Calu3 (cell line): ENCODE measurements at regions not wholly inside any gene's neighbourhood (a gene's known extent, or its start where the extent isn't known, plus 50 kb on each side); places are given as distances from the start of the nearest gene placed in this dataset.
A peak's percentile ranks its signal among the peaks of the same experiment; 100 is the strongest.

Experiments
- BruUV-seq: library from RNA; stranded (reverse); fragments of 400-500 nt; replicated peaks from 2 replicates; lab custom pipeline; 2021; lab: Mats Ljungman, UMichigan
- CTCF ChIA-PET: fragments of 300-600 bp; sonication (Branson Sonifier 250); formaldehyde crosslinking; loops from one replicate; lab custom pipeline; 2022; ENCODE audit warnings: antibody characterized with exemption; lab: Charles Lee
- DNase-seq: peaks from one replicate; pipeline ENCODE4 v3.0.0; 2022
- H3K27ac Mint-ChIP-seq: one replicate; pipeline ENCODE4 v1.8.0; 2022; ENCODE audit warnings: mixed read lengths; ENCODE audit not compliant: unreplicated experiment
- H3K27me3 Mint-ChIP-seq: one replicate; pipeline ENCODE4 v1.8.0; 2022; ENCODE audit warnings: mixed read lengths; ENCODE audit not compliant: unreplicated experiment
- H3K36me3 Mint-ChIP-seq: one replicate; pipeline ENCODE4 v1.8.0; 2022; ENCODE audit warnings: mild to moderate bottlenecking, moderate library complexity, mixed read lengths; ENCODE audit not compliant: insufficient read depth, unreplicated experiment
- H3K4me1 Mint-ChIP-seq: one replicate; pipeline ENCODE4 v1.8.0; 2022; ENCODE audit warnings: mild to moderate bottlenecking, low read depth, mixed read lengths; ENCODE audit not compliant: unreplicated experiment
- H3K4me3 Mint-ChIP-seq: one replicate; pipeline ENCODE4 v1.8.0; 2022; ENCODE audit warnings: mild to moderate bottlenecking, low read depth, moderate library complexity, mixed read lengths; ENCODE audit not compliant: unreplicated experiment
- H3K9me3 Mint-ChIP-seq: one replicate; pipeline ENCODE4 v1.8.0; 2022; ENCODE audit warnings: low read depth, mixed read lengths; ENCODE audit not compliant: unreplicated experiment
- CTCF ChIP-seq: fragments of 200-600 bp; IDR thresholded peaks from one replicate; pipeline ENCODE4 v1.8.0; 2022; ENCODE audit warnings: antibody characterized with exemption; ENCODE audit not compliant: unreplicated experiment
- intact Hi-C: fragments of 100-400 bp; cut with micrococcal nuclease; formaldehyde crosslinking; loops from one replicate; pipeline ENCODE4 v1.10.0; 2022; ENCODE audit not compliant: unreplicated experiment

GRCh38 chr1:101550581-101550980 is 313.8 kb downstream of the S1PR1 start:
- intact Hi-C loops = no loop called here
- no peaks in the 10 kb centered on the region for H3K27me3 Mint-ChIP-seq
- H3K4me1 Mint-ChIP-seq = no peaks in the 10 kb centered on the region
- no peak overlapping the region for H3K4me3 Mint-ChIP-seq
- no TSS peak for BruUV-seq
- DNase-seq = no peak
- CTCF ChIA-PET = no interaction called here
- no peak overlapping the region for H3K27ac Mint-ChIP-seq
- H3K9me3 Mint-ChIP-seq = no peaks in the 10 kb centered on the region
- TF ChIP-seq CTCF = no peak
- no peaks in the 10 kb centered on the region for H3K36me3 Mint-ChIP-seq

- Mint-ChIP-seq H3K4me3 (no peak overlapping the region), H3K27me3 (no peaks in the 10 kb centered on the region), H3K36me3 (no peaks in the 10 kb centered on the region), H3K27ac (no peak overlapping the region), H3K4me1 (no peaks in the 10 kb centered on the region), H3K9me3 (peaks cover 2% of the 10 kb centered on the region)
- no peak for TF ChIP-seq CTCF
- CTCF ChIA-PET = no interaction called here
- DNase-seq = no peak
- intact Hi-C loops = no loop called here
- no TSS peak for BruUV-seq
Observed at GRCh38 chr1:101566883-101567538, 330.2 kb downstream of the S1PR1 start.

- no peak overlapping the region for H3K27ac Mint-ChIP-seq
- no peaks in the 10 kb centered on the region for H3K36me3 Mint-ChIP-seq
- TF ChIP-seq CTCF = peak; percentile 42
- CTCF ChIA-PET = no interaction called here
- BruUV-seq = no TSS peak
- H3K4me1 Mint-ChIP-seq = no peaks in the 10 kb centered on the region
- DNase-seq = peak; percentile 33
- H3K27me3 Mint-ChIP-seq = no peaks in the 10 kb centered on the region
- H3K4me3 Mint-ChIP-seq = no peak overlapping the region
- peaks cover 2% of the 10 kb centered on the region for H3K9me3 Mint-ChIP-seq
- intact Hi-C loops = no loop called here
Observed at GRCh38 chr1:101567582-101568189, 330.9 kb downstream of the S1PR1 start.

GRCh38 chr1:101587741-101588140 is 350.9 kb downstream of the S1PR1 start:
- Mint-ChIP-seq H3K9me3 (no peaks in the 10 kb centered on the region), H3K27ac (no peak overlapping the region), H3K27me3 (no peaks in the 10 kb centered on the region), H3K4me1 (no peaks in the 10 kb centered on the region), H3K36me3 (no peaks in the 10 kb centered on the region), H3K4me3 (no peak overlapping the region)
- peak; percentile 54 for DNase-seq
- TF ChIP-seq CTCF = no peak
- BruUV-seq = no TSS peak
- intact Hi-C loops = loop anchor here (2.0 kb wide), 1 partner anchor 69 kb away; no protein-coding TSS in a partner anchor
- CTCF ChIA-PET = no interaction called here
